Stimulated activated naive CD8-positive, alpha-beta T cell treated with anti-CD3 and anti-CD28 coated beads, Interleukin-15, Interleukin-2, amounts not matched to agents 100 ng/mL and 50 ng/mL, for 24 hours (primary cell): ENCODE measurements at regions not wholly inside any gene's neighbourhood (a gene's known extent, or its start where the extent isn't known, plus 50 kb on each side); places are given as distances from the start of the nearest gene placed in this dataset.

Experiments used
- H3K27ac Mint-ChIP-seq: one replicate; pipeline ENCODE4 v1.8.0; 2021; ENCODE audit warnings: mild to moderate bottlenecking, mixed read lengths
- H3K27me3 Mint-ChIP-seq: one replicate; pipeline ENCODE4 v1.8.0; 2021; ENCODE audit warnings: mixed read lengths
- H3K36me3 Mint-ChIP-seq: one replicate; pipeline ENCODE4 v1.8.0; 2021; ENCODE audit warnings: low read depth, mixed read lengths
- H3K4me1 Mint-ChIP-seq: one replicate; pipeline ENCODE4 v1.8.0; 2021; ENCODE audit warnings: low read depth, mixed read lengths
- H3K4me3 Mint-ChIP-seq: one replicate; pipeline ENCODE4 v1.8.0; 2021; ENCODE audit warnings: mild to moderate bottlenecking, mixed read lengths
- H3K9me3 Mint-ChIP-seq: one replicate; pipeline ENCODE4 v1.8.0; 2021; ENCODE audit warnings: mixed read lengths

DNA sequence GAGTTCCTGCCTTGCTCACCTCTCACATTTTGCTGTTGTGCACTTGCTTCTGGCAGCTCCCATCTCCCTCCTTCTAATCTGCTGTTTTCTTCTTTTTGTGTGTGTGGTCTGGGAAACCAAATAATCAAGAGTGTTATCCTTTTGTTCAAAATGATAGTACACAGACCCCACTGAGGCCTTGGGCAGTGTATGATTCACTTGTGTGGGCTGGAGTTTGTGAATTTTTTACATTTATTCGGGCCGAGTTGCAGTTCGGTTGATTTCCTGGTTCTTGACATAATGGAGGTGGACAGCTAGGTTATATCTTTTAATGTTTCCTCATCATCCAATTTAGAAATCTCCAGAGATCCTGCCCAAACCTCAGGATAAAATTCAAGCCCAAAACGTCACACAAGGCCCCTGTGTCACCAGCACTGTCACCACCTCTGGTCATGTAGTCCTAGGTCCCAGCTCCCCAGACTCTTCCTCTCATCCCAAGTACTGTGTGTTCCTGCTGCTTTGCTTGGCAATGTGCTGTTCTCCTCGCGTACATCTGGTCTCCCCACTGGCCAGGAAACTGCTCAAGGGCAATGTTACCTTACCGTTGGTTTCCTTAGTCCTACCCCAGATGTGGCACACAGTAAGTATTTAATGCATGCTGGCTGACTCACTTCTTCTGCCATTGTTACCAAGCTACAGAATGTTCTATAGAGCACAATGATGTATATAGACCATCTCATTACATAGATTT lies 55.7 kb upstream of the PHACTR2 start:
- no peak overlapping the region for H3K27ac Mint-ChIP-seq
- no peak overlapping the region for H3K4me3 Mint-ChIP-seq
- peaks cover 20% of the 10 kb centered on the region for H3K4me1 Mint-ChIP-seq
- H3K36me3 Mint-ChIP-seq: no peaks in the 10 kb centered on the region
- H3K9me3 Mint-ChIP-seq: no peaks in the 10 kb centered on the region
- no peaks in the 10 kb centered on the region for H3K27me3 Mint-ChIP-seq

DNA sequence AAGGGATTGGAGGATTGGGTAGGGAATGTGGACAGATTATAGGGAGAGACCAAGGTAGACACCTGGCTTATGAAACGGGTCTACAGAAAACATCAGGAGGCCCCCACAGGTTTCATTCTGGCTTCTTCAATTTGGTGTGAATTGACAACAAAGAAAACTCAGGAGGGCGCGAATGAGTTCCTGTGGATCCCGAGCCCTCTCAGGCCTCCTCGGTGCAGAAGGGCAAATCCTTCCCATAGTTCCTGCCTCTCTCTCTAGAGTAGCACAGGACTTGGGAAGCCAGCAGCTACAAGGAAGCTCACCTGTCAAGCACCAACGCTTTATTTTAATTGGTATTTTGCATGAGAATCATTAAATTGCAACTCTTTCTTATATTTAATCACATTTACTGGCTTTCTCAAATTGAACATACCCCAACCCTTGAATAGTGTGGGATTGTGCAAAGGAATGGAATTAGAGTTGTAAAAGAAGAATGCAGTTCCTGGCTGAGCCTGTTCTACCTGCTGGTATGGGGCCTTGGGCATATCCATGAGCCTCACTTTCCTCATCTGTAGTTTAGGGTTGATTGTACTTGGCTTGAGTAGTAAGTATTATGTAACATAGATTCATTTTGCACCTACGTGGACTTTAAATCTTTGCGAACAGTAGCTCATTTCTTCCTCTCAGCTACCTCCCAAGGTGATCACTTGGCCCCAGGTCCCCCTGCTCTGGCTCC lies 56.4 kb upstream of the PHACTR2 start:
- no peaks in the 10 kb centered on the region for H3K27me3 Mint-ChIP-seq
- H3K4me1 Mint-ChIP-seq: peaks cover 22% of the 10 kb centered on the region
- H3K27ac Mint-ChIP-seq: no peak overlapping the region
- no peaks in the 10 kb centered on the region for H3K36me3 Mint-ChIP-seq
- H3K4me3 Mint-ChIP-seq: no peak overlapping the region
- no peaks in the 10 kb centered on the region for H3K9me3 Mint-ChIP-seq

DNA sequence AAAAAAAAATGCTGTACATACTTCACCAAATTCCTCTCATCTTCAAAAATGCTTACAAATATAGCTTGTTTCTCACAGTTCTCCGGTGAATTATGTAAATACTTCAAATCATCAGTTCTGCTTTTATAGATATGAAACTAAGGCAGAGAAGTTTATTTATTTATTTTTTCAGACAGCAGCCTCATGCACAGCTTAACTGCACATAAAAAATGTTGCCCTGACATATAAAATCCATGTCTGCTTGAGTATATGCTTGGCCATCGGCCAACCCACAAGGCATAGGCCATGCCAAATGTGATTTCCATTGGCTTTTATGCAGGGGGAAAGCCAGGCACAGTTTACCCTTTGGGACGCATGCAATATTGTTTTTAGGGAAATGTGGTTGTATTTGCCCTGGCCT lies 57.3 kb upstream of the PHACTR2 start:
- H3K4me3 Mint-ChIP-seq: no peak overlapping the region
- no peaks in the 10 kb centered on the region for H3K9me3 Mint-ChIP-seq
- H3K4me1 Mint-ChIP-seq: peaks cover 22% of the 10 kb centered on the region
- no peaks in the 10 kb centered on the region for H3K36me3 Mint-ChIP-seq
- H3K27me3 Mint-ChIP-seq: no peaks in the 10 kb centered on the region
- no peak overlapping the region for H3K27ac Mint-ChIP-seq

DNA sequence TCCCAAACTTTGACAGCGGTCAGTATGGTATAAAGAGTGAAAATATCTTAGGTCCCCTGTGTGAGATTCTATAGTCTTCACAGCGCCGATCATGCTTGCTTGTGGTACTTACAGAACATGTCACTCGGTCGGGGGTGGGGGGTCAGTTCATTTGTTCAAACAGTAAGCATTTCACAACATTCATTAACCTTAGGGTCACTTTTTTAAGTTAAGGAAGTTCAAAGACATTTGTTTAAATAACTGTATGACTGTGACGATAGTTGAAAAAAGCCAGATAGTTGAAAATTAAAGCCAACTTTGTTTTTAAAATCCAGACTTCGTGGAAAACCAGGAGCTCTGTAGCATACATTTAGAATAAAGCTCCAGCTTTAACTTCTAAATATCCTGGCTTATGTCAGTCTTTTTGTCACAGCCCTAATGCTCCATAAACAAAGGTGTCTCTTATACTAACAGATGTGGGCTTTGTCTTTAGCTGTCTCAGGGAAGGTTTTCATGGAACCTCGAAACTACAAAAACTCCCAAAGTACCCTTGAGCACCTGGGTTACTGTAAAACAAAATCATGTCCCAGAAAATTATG lies 57.9 kb upstream of the PHACTR2 start:
- Mint-ChIP-seq H3K4me1 (peaks cover 25% of the 10 kb centered on the region), H3K9me3 (no peaks in the 10 kb centered on the region), H3K27ac (no peak overlapping the region), H3K36me3 (no peaks in the 10 kb centered on the region), H3K4me3 (no peak overlapping the region), H3K27me3 (no peaks in the 10 kb centered on the region)

DNA sequence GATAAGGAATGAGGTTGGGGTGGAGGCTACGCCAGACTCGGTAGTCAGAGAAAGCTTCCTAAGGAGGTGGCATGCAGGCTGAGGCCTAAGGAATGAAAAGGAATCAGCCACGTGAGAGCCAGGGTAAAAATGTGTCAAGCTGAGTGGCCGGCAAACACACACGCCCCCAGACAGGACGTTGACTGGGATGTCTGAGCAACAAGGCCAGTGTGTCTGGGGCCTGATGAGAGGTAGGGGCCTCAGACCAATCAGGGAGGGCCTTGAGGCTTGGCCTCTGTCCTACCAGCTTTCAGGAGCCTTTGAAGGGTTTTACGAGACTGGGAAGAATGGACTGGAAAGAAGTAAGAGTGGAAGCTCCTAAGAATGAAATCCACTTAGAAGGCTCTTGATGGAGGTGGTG lies 61.0 kb upstream of the PHACTR2 start:
- Mint-ChIP-seq H3K9me3 (no peaks in the 10 kb centered on the region), H3K4me3 (no peak overlapping the region), H3K4me1 (peaks cover 30% of the 10 kb centered on the region), H3K27me3 (no peaks in the 10 kb centered on the region), H3K36me3 (no peaks in the 10 kb centered on the region), H3K27ac (no peak overlapping the region)

DNA sequence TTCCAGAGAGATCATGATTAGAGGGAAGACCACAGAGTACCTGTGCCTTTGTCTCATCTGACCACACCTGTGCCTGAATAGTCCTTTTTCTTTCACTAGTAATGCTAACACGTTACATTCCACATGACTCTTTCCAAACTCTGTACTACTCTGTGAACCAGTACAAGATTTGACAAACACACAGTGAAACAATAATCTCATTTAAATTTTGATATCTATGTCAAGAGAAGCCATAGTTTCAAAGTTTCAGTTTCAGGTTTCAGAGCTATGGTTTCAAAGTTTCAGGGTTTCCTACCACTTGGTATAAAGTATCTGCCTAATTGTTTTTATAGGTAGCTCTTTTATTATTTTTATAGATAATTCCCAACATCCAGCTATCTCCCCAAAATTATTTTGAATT lies 62.0 kb upstream of the PHACTR2 start:
- Mint-ChIP-seq H3K27me3 (no peaks in the 10 kb centered on the region), H3K27ac (no peak overlapping the region), H3K4me3 (no peak overlapping the region), H3K4me1 (peaks cover 36% of the 10 kb centered on the region), H3K9me3 (no peaks in the 10 kb centered on the region), H3K36me3 (no peaks in the 10 kb centered on the region)

DNA sequence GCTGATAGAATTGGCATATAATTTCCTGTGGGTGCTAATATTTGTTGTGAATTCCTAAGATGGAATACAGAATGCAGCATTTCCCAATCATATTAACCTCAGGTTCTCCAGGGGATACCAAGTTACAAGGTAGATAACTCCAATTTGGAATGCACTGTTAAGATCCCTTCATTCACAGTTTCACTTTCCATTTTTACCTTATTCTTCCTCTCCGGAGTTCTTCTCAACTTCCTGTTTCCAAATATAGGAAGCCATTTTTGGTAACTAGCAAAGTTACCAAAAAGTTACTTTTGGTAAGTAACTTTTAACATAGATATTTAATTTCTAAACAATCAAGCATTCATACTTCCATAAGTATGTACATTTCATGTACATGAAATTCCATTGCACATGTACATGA lies 63.5 kb upstream of the PHACTR2 start:
- Mint-ChIP-seq H3K27ac (no peak overlapping the region), H3K4me3 (no peak overlapping the region), H3K36me3 (no peaks in the 10 kb centered on the region), H3K4me1 (peaks cover 36% of the 10 kb centered on the region), H3K27me3 (no peaks in the 10 kb centered on the region), H3K9me3 (no peaks in the 10 kb centered on the region)

DNA sequence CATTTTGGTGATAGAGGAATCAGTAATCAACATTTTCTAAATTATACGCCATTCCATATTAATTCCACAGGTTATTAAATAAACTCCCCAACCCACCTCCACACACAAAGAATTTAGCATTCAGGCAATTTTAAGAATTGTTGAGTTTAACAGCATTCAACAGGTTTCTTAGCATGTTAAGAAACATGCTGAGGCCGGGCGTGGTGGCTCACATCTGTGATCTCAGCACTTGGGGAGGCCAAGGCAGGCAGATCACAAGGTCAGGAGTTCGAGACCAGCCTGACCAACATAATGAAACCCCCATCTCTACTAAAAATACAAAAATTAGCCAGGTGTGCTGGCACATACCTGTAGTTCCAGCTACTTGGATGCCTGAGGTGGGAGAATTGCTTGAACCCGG lies 64.0 kb upstream of the PHACTR2 start:
- Mint-ChIP-seq H3K27me3 (no peaks in the 10 kb centered on the region), H3K36me3 (no peaks in the 10 kb centered on the region), H3K4me1 (peaks cover 36% of the 10 kb centered on the region), H3K9me3 (no peaks in the 10 kb centered on the region), H3K4me3 (no peak overlapping the region), H3K27ac (no peak overlapping the region)

DNA sequence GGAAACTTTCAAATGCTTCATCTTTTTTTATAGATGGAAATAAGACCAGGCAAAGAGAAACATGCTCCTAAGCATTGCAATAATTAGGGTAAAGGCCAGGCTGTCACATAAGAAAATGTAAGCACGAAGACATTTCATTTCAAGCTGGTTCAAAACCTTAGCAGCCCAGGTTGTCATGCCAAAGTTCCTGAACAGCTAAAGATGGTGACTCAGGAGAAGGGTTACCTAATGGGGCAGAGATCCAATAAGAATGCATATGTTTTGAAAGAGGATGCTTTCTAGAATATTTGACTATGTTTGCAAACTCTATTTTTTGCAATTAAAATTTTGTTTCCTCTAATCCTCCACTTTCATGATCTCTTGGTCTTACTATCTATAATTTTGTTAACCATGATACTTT lies 65.6 kb upstream of the PHACTR2 start:
- Mint-ChIP-seq H3K9me3 (no peaks in the 10 kb centered on the region), H3K27ac (no peak overlapping the region), H3K4me1 (peaks cover 31% of the 10 kb centered on the region), H3K36me3 (no peaks in the 10 kb centered on the region), H3K27me3 (no peaks in the 10 kb centered on the region), H3K4me3 (no peak overlapping the region)

DNA sequence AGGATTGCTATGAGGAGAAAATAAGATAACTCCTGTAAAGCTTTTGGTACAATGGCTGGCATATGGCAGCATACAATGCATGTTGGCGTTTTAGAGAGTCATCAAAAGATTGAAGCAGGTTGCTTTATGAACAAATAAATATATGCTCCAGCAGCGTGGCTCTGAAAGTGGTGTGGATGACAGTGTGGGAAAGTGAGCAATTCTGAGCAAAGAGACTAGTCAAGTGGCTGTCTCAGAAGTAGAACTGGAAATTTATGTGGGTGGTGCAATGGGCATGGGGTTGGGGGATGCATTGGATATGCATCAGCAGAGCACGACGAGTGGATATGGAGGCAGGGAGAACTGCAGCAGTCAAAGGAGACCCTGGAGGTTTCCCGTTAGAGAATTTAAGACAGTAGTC lies 66.2 kb upstream of the PHACTR2 start:
- H3K4me3 Mint-ChIP-seq: no peak overlapping the region
- H3K27ac Mint-ChIP-seq: no peak overlapping the region
- no peaks in the 10 kb centered on the region for H3K36me3 Mint-ChIP-seq
- peaks cover 31% of the 10 kb centered on the region for H3K4me1 Mint-ChIP-seq
- H3K27me3 Mint-ChIP-seq: no peaks in the 10 kb centered on the region
- H3K9me3 Mint-ChIP-seq: no peaks in the 10 kb centered on the region

DNA sequence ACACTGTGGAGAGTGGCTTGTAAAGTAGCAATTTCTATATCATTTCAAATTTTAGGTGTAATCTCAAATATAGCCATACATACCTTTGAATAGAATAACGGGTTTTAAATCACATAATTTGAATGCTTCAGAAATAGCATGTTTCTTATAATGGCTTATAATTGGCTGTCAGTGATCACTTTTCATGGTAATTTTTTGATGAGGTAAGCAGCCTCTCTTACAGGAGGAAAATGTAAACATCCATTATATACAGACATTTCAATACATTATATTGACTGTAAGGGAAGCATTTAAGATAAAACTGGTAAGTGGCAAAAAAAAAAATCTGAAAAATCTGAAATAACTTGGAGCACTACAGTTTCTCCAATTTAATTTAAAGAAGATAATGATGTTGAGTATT lies 67.8 kb upstream of the PHACTR2 start:
- H3K4me1 Mint-ChIP-seq: peaks cover 21% of the 10 kb centered on the region
- H3K27ac Mint-ChIP-seq: no peak overlapping the region
- H3K9me3 Mint-ChIP-seq: no peaks in the 10 kb centered on the region
- H3K27me3 Mint-ChIP-seq: no peaks in the 10 kb centered on the region
- no peaks in the 10 kb centered on the region for H3K36me3 Mint-ChIP-seq
- H3K4me3 Mint-ChIP-seq: no peak overlapping the region

DNA sequence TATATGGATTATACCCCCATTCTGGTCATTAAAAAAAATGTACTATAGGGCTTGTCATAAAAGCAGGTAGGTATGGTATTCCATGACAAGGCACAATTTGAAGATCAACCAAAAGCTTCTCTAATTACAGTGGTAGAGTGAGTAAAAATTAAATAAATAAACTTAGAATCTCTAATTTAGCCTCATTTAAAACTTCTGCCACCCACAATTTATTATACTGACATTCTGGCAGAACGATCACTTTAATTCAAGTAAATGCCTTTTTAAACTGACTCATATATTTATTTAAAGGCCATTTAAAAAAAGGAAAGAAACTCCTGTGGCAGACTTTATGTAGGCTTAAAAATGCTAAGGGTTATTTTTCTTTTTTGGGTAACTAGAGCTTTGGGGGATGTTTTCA lies 68.3 kb upstream of the PHACTR2 start:
- H3K4me3 Mint-ChIP-seq: no peak overlapping the region
- peaks cover 16% of the 10 kb centered on the region for H3K4me1 Mint-ChIP-seq
- H3K27ac Mint-ChIP-seq: no peak overlapping the region
- no peaks in the 10 kb centered on the region for H3K36me3 Mint-ChIP-seq
- no peaks in the 10 kb centered on the region for H3K9me3 Mint-ChIP-seq
- no peaks in the 10 kb centered on the region for H3K27me3 Mint-ChIP-seq

DNA sequence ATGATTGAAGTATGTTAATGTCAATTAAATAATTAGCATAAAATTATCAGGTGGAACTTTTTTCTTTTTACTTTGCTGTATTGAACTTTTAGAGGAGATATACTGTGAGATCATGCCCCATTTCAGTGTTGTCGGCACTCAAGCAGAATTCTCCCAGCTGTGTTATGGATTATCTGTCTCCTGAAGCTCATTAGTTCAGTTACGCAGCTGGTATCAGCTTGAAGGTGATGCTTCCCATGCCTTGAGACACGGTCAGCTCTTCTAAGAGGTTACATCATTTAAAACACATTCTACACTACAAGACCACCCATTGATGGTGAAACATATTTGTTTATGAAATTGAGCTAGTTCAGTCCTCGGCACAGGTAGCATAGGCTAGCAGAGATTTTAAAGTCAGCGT lies 68.9 kb upstream of the PHACTR2 start:
- H3K27me3 Mint-ChIP-seq: no peaks in the 10 kb centered on the region

DNA sequence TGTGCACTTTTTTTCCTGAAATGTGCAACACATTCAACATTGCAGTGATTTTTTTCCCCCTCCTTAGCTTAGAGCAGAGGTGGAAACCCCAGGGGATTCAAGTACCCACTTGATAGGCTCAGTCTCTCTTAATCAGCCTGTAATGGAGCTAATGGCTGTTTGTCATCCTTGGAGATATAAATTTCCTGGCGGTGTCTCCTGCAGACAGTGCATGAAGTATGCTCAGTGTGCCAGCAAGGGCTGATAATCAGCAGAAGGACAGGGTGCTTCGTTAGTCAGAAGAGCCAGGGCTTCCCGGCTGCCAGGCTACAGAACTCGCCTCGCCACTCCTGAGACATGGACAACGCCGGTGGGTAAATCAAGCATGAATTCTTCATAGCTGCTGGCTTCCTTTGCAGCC lies 69.8 kb upstream of the PHACTR2 start:
- Mint-ChIP-seq H3K27ac (no peak overlapping the region), H3K36me3 (no peaks in the 10 kb centered on the region), H3K27me3 (no peaks in the 10 kb centered on the region), H3K9me3 (no peaks in the 10 kb centered on the region), H3K4me1 (peaks cover 10% of the 10 kb centered on the region), H3K4me3 (no peak overlapping the region)

More for the DNA sequence above, 68.9 kb upstream of the PHACTR2 start:
- H3K4me1 Mint-ChIP-seq: peaks cover 10% of the 10 kb centered on the region
- H3K27ac Mint-ChIP-seq: no peak overlapping the region
- H3K36me3 Mint-ChIP-seq: no peaks in the 10 kb centered on the region
- H3K9me3 Mint-ChIP-seq: no peaks in the 10 kb centered on the region
- no peak overlapping the region for H3K4me3 Mint-ChIP-seq

DNA sequence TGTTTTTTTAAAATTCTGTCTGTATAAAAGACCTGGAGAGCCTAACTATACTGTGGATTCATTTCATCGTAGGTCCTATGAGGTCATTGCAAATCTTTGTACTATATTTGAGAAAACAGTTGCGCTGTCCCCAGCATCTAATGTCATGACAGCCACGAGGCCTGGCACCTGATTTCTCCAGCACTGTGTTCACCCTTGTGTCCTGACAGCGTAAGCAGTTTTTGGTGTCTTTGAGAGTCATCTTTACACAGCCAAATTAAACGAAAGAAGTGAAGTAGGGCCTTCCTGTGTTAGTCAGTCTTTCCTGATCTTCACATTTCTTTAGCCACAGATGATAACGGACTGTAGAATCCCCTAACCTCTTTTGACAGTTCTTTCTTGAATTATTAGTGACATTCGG lies 70.6 kb upstream of the PHACTR2 start:
- H3K27me3 Mint-ChIP-seq: no peaks in the 10 kb centered on the region
- no peak overlapping the region for H3K27ac Mint-ChIP-seq
- no peaks in the 10 kb centered on the region for H3K9me3 Mint-ChIP-seq
- H3K36me3 Mint-ChIP-seq: no peaks in the 10 kb centered on the region
- H3K4me1 Mint-ChIP-seq: peaks cover 10% of the 10 kb centered on the region
- H3K4me3 Mint-ChIP-seq: no peak overlapping the region
